H1 (cell line): ENCODE measurements at regions not wholly inside any gene's neighbourhood (a gene's known extent, or its start where the extent isn't known, plus 50 kb on each side); places are given as distances from the start of the nearest gene placed in this dataset.

Experiments
- CTCF ChIA-PET: fragments of 300-600 bp; sonication (Branson Sonifier 250); formaldehyde crosslinking; loops from one replicate; lab custom pipeline; 2021; ENCODE audit not compliant: partially characterized antibody; lab: Charles Lee
- POLR2A ChIA-PET: fragments of 300-600 bp; sonication (Branson Sonifier 250); formaldehyde crosslinking; loops from one replicate; lab custom pipeline; 2021; ENCODE audit warnings: inconsistent platforms; ENCODE audit not compliant: partially characterized antibody; lab: Charles Lee
- DNase-seq, 2 experiments: peaks; one replicate each; pipeline versions ENCODE4 v3.0.0 to v3.0.0-alpha.2; 2010 to 2022; ENCODE audit warnings: low spot score in 2 of 2, low read depth in 1 of 2, mixed read lengths in 1 of 2
- FAIRE-seq: peaks from 2 replicates; lab custom pipeline; 2011; peaks lifted over from hg19 to GRCh38; lab: Jason Lieb, UNC
- H2AFZ ChIP-seq: 2 replicates; pipeline ENCODE4 v1.8.1; 2012; ENCODE audit warnings: low read length, inconsistent platforms
- H2AK5ac ChIP-seq: 2 replicates; pipeline ENCODE4 v1.6.1; 2013; ENCODE audit warnings: low read depth, low read length
- H2BK120ac ChIP-seq: replicated peaks from 2 replicates; pipeline ENCODE3; 2013; ENCODE audit warnings: low read depth, low read length, inconsistent platforms
- H2BK12ac ChIP-seq: 2 replicates; pipeline ENCODE4 v1.6.1; 2013; ENCODE audit warnings: low read depth, low read length
- H2BK15ac ChIP-seq: 2 replicates; pipeline ENCODE4 v1.6.1; 2013; ENCODE audit warnings: low read length
- H2BK20ac ChIP-seq: 2 replicates; pipeline ENCODE4 v1.6.1; 2013; ENCODE audit warnings: low read length
- H2BK5ac ChIP-seq: 2 replicates; pipeline ENCODE4 v1.6.1; 2013; ENCODE audit warnings: low read depth, low read length
- H3K14ac ChIP-seq: 2 replicates; pipeline ENCODE4 v1.6.1; 2013; ENCODE audit warnings: inconsistent platforms; ENCODE audit not compliant: insufficient read length
- H3K18ac ChIP-seq: 2 replicates; pipeline ENCODE4 v1.6.1; 2013; ENCODE audit warnings: low read length; ENCODE audit errors: extremely low read depth
- H3K23ac ChIP-seq: 2 replicates; pipeline ENCODE4 v1.6.1; 2013; ENCODE audit warnings: inconsistent platforms; ENCODE audit not compliant: insufficient read length
- H3K23me2 ChIP-seq: 2 replicates; pipeline ENCODE4 v1.6.1; 2013; ENCODE audit warnings: low read depth, low read length
- H3K27ac ChIP-seq: 2 replicates; pipeline ENCODE4 v1.6.1; 2011; ENCODE audit warnings: low read depth, low read length, inconsistent platforms
- H3K27me3 ChIP-seq, 4 experiments: replicated peaks in 1 of 4; 1 replicate in 1 of 4; 2 replicates in 3 of 4; pipeline versions ENCODE4 v1.6.1 to v1.8.1; 2011 to 2013; ENCODE audit warnings: low read length in 3 of 4, mild to moderate bottlenecking in 3 of 4, inconsistent platforms in 2 of 4, mixed read lengths in 2 of 4, moderate library complexity in 1 of 4; ENCODE audit not compliant: control insufficient read depth in 3 of 4, insufficient read depth in 3 of 4; ENCODE audit errors: extremely low read depth in 1 of 4
- H3K36me3 ChIP-seq, 4 experiments: 2 replicates each; pipeline versions ENCODE4 v1.6.1 to v1.8.1; 2011 to 2013; ENCODE audit warnings: mild to moderate bottlenecking in 4 of 4, low read length in 3 of 4, moderate library complexity in 2 of 4, control low read depth in 1 of 4, inconsistent platforms in 1 of 4; ENCODE audit not compliant: insufficient read depth in 4 of 4, control insufficient read depth in 2 of 4
- H3K4ac ChIP-seq: replicated peaks from 2 replicates; pipeline ENCODE3; 2013; ENCODE audit warnings: low read length, low read depth, mixed read lengths, inconsistent platforms; ENCODE audit not compliant: insufficient read length
- H3K4me1 ChIP-seq, 4 experiments: replicated peaks in 1 of 4; 1 replicate in 1 of 4; 2 replicates in 3 of 4; pipeline versions ENCODE4 v1.6.1 to v1.8.1; 2011 to 2013; ENCODE audit warnings: low read length in 3 of 4, inconsistent platforms in 2 of 4, mixed read lengths in 1 of 4; ENCODE audit not compliant: insufficient read depth in 4 of 4, control insufficient read depth in 3 of 4
- H3K4me2 ChIP-seq, 2 experiments: 2 replicates each; pipeline versions ENCODE4 v1.6.1 to v1.8.1; 2011 to 2013; ENCODE audit warnings: low read depth in 2 of 2, low read length in 2 of 2, control low read depth in 1 of 2, inconsistent platforms in 1 of 2, mild to moderate bottlenecking in 1 of 2; ENCODE audit not compliant: insufficient read depth in 1 of 2
- H3K4me3 ChIP-seq, 4 experiments: fragments of 200-600, 300-600 bp in 1 of 4; sonication (generic), shearing (Covaris generic), sonication (Bioruptor Twin) in 1 of 4; 2 replicates each; pipeline versions ENCODE4 v1.5.1 to v1.8.1; 2011 to 2016; ENCODE audit warnings: low read length in 4 of 4, low read depth in 3 of 4, control low read depth in 2 of 4, inconsistent platforms in 2 of 4, mild to moderate bottlenecking in 2 of 4, mixed read lengths in 1 of 4, moderate library complexity in 1 of 4; ENCODE audit not compliant: insufficient read depth in 2 of 4; ENCODE audit errors: extremely low read depth in 1 of 4
- H3K56ac ChIP-seq: replicated peaks from 2 replicates; pipeline ENCODE3; 2013; ENCODE audit warnings: low read depth, mild to moderate bottlenecking, mixed read lengths, low read length, inconsistent platforms; ENCODE audit not compliant: insufficient read length
- H3K79me1 ChIP-seq: 2 replicates; pipeline ENCODE4 v1.6.1; 2013; ENCODE audit warnings: low read depth, low read length, control low read depth
- H3K79me2 ChIP-seq, 2 experiments: 2 replicates each; pipeline versions ENCODE4 v1.6.1 to v1.8.1; 2012 to 2013; ENCODE audit warnings: low read length in 2 of 2, mild to moderate bottlenecking in 2 of 2, inconsistent platforms in 1 of 2; ENCODE audit not compliant: insufficient read depth in 2 of 2, control insufficient read depth in 1 of 2
- H3K9ac ChIP-seq, 4 experiments: replicated peaks in 1 of 4; 1 replicate in 1 of 4; 2 replicates in 3 of 4; pipeline versions ENCODE4 v1.6.1 to v1.8.1; 2011 to 2013; ENCODE audit warnings: low read depth in 3 of 4, low read length in 3 of 4, control low read depth in 2 of 4, mild to moderate bottlenecking in 2 of 4, moderate library complexity in 2 of 4, inconsistent platforms in 1 of 4; ENCODE audit errors: extremely low read depth in 1 of 4
- H3K9me3 ChIP-seq, 2 experiments: 2 replicates each; pipeline versions ENCODE4 v1.6.1 to v1.8.1; 2012 to 2013; ENCODE audit warnings: mild to moderate bottlenecking in 2 of 2, moderate library complexity in 2 of 2, control low read depth in 1 of 2, inconsistent platforms in 1 of 2, low read depth in 1 of 2, low read length in 1 of 2, mixed read lengths in 1 of 2; ENCODE audit not compliant: insufficient read depth in 2 of 2
- H4K20me1 ChIP-seq, 2 experiments: replicated peaks in 1 of 2; 2 replicates each; pipeline versions ENCODE3 to v1.8.1; 2011 to 2013; ENCODE audit warnings: inconsistent platforms in 2 of 2, low read length in 2 of 2, mild to moderate bottlenecking in 1 of 2; ENCODE audit not compliant: insufficient read depth in 2 of 2, control insufficient read depth in 1 of 2
- H4K5ac ChIP-seq: 2 replicates; pipeline ENCODE4 v1.6.1; 2013; ENCODE audit warnings: low read length, low read depth, mixed read lengths, inconsistent platforms; ENCODE audit not compliant: insufficient read length
- H4K8ac ChIP-seq: 2 replicates; pipeline ENCODE4 v1.8.0; 2013; ENCODE audit warnings: mild to moderate bottlenecking, moderate library complexity, low read length, inconsistent platforms; ENCODE audit not compliant: insufficient read depth; ENCODE audit errors: extremely low read depth
- H4K91ac ChIP-seq: replicated peaks from 2 replicates; pipeline ENCODE3; 2013; ENCODE audit warnings: low read length, mixed read lengths, inconsistent platforms; ENCODE audit not compliant: insufficient read length
- EP300 ChIP-seq, 2 experiments: IDR thresholded peaks; 1 replicate in 1 of 2; 2 replicates in 1 of 2; pipeline ENCODE4 v1.6.1; 2011 to 2012; ENCODE audit warnings: low read depth in 2 of 2, low read length in 2 of 2, mild to moderate bottlenecking in 2 of 2, borderline replicate concordance in 1 of 2, inconsistent platforms in 1 of 2, moderate library complexity in 1 of 2
- FOSL1 ChIP-seq: IDR thresholded peaks from 2 replicates; pipeline ENCODE4 v1.6.1; 2011; ENCODE audit warnings: mild to moderate bottlenecking, low read depth, low read length, moderate library complexity; ENCODE audit not compliant: insufficient read depth
- HDAC2 ChIP-seq, 2 experiments: fragments of 300-600 bp in 1 of 2; sonication (generic) in 1 of 2; IDR thresholded peaks; 2 replicates each; pipeline ENCODE4 v1.6.1; 2011 to 2012; ENCODE audit warnings: low read depth in 2 of 2, low read length in 2 of 2, mild to moderate bottlenecking in 2 of 2, moderate library complexity in 2 of 2, borderline replicate concordance in 1 of 2, inconsistent platforms in 1 of 2
- JUND ChIP-seq: IDR thresholded peaks from 2 replicates; pipeline ENCODE4 v1.6.1; 2011; ENCODE audit warnings: mild to moderate bottlenecking, improper control_type of control experiment, low read length
- POLR2A ChIP-seq, 2 experiments: IDR thresholded peaks; 1 replicate in 1 of 2; 2 replicates in 1 of 2; pipeline ENCODE4 v1.6.1; 2011; ENCODE audit warnings: low read depth in 2 of 2, low read length in 2 of 2, mild to moderate bottlenecking in 2 of 2; ENCODE audit errors: control extremely low read depth in 1 of 2
- SP4 ChIP-seq: IDR thresholded peaks from 2 replicates; pipeline ENCODE4 v1.6.1; 2012; ENCODE audit warnings: low read length, inconsistent platforms
- SUZ12 ChIP-seq: fragments of 200-600 bp; sonication (generic); IDR thresholded peaks from 2 replicates; pipeline ENCODE4 v1.6.1; 2012; ENCODE audit warnings: mild to moderate bottlenecking, inconsistent platforms, low read length, moderate library complexity, mixed read lengths
- TAF7 ChIP-seq: optimal IDR thresholded peaks from 2 replicates; pipeline ENCODE3; 2011; ENCODE audit warnings: low read depth, mild to moderate bottlenecking, inconsistent platforms, low read length, moderate library complexity, borderline replicate concordance
- YY1 ChIP-seq: IDR thresholded peaks from 2 replicates; pipeline ENCODE4 v1.6.1; 2011; ENCODE audit warnings: low read depth, mild to moderate bottlenecking, low read length
- WGBS, 2 experiments: shearing (Covaris generic) in 1 of 2; methylation state at CpG; one replicate each; pipeline versions ENCODE4 v1.1.6 to v1.1.7; 2013 to 2015; ENCODE audit warnings: low lambda C conversion rate in 2 of 2, mixed read lengths in 2 of 2, inconsistent platforms in 1 of 2, low coverage in 1 of 2, missing lambda C conversion rate in 1 of 2; ENCODE audit not compliant: insufficient replicate concordance in 2 of 2, insufficient coverage in 1 of 2, insufficient read length in 1 of 2; ENCODE audit errors: extremely low coverage in 1 of 2, missing lambda C conversion rate in 1 of 2; 5-methylcytosine and 5-hydroxymethylcytosine counted together

- Histone ChIP-seq H2AFZ (no peak overlapping the region), H3K36me3 (no peaks in the 10 kb centered on the region), H3K14ac (no peak overlapping the region), H2BK12ac (no peak overlapping the region), H4K91ac (no peak overlapping the region), H4K5ac (no peak overlapping the region), H3K27ac (no peak overlapping the region), H3K23me2 (no peaks in the 10 kb centered on the region), H3K79me1 (no peaks in the 10 kb centered on the region), H3K23ac (no peak overlapping the region), H3K4me3 (no peak overlapping the region), H3K4me1 (peaks cover 0 to 6% (median 2%) of the 10 kb centered on the region in 4 experiments; a peak in 2 of 7 replicates), H2BK5ac (no peak overlapping the region), H3K27me3 (no peaks in the 10 kb centered on the region), H3K9ac (no peak overlapping the region), H4K8ac (no peak overlapping the region), H3K4me2 (no peak overlapping the region), H2AK5ac (no peak overlapping the region), H3K4ac (no peak overlapping the region), H4K20me1 (no peaks in the 10 kb centered on the region), H3K56ac (no peak overlapping the region), H3K79me2 (no peaks in the 10 kb centered on the region), H2BK20ac (no peak overlapping the region), H3K9me3 (no peaks in the 10 kb centered on the region), H2BK120ac (no peak overlapping the region), H2BK15ac (no peak overlapping the region), H3K18ac (no peak overlapping the region)
- WGBS, 2 experiments = 94% methylated on average over 1 of the region's 1 CpG; no CpG with 5 or more reads in 1 of the 2 experiments
- no peak for DNase-seq
- ChIA-PET CTCF (no interaction called here), POLR2A (no interaction called here)
- no peak for FAIRE-seq
- TF ChIP-seq EP300 (IDR thresholded peaks at IDR 0.05; ENCODE audit: borderline replicate concordance in 1 of 2, low read depth in 2 of 2, low read length in 2 of 2) (no peak), TAF7 (no peak), YY1 (no peak), JUND (no peak), SP4 (no peak), POLR2A (IDR thresholded peaks at IDR 0.05; ENCODE audit: control extremely low read depth in 1 of 2, low read depth in 2 of 2, low read length in 2 of 2) (no peak), FOSL1 (no peak), SUZ12 (no peak), HDAC2 (IDR thresholded peaks at IDR 0.05; ENCODE audit: borderline replicate concordance in 1 of 2, low read depth in 2 of 2, low read length in 2 of 2) (no peak)
These were observed 579.7 kb upstream of the RAG2 start for GRCh38 chr11:37177721-37178120.
